Neural cell (in vitro differentiated cells): ENCODE measurements at regions not wholly inside any gene's neighbourhood (a gene's known extent, or its start where the extent isn't known, plus 50 kb on each side); places are given as distances from the start of the nearest gene placed in this dataset.

Experiments used
- H2AFZ ChIP-seq: fragments of 200-600, 300-800 bp; sonication (generic), shearing (Covaris generic); 2 replicates; pipeline ENCODE4 v1.6.0; 2014; ENCODE audit warnings: low read depth, mild to moderate bottlenecking, antibody characterized with exemption, low read length, moderate library complexity
- H3F3A ChIP-seq: fragments of 200-600 bp; shearing (Covaris generic); 2 replicates; pipeline ENCODE4 v1.6.1; 2016; ENCODE audit warnings: mild to moderate bottlenecking, moderate library complexity, mixed read lengths, antibody characterized with exemption, low read length; ENCODE audit not compliant: insufficient read depth, poor library complexity, severe bottlenecking
- H3K27ac ChIP-seq: fragments of 200-600, 300-800 bp; sonication (generic), shearing (Covaris generic); 2 replicates; pipeline ENCODE4 v1.5.1; 2014; ENCODE audit warnings: mild to moderate bottlenecking, low read length, moderate library complexity
- H3K27me3 ChIP-seq: fragments of 300-800, 200-600 bp; sonication (generic), shearing (Covaris generic); 2 replicates; pipeline ENCODE4 v1.6.0; 2014; ENCODE audit warnings: mild to moderate bottlenecking, low read depth, low read length, moderate library complexity; ENCODE audit not compliant: insufficient read depth
- H3K36me3 ChIP-seq: fragments of 300-800, 200-600 bp; sonication (generic), shearing (Covaris generic); 2 replicates; pipeline ENCODE4 v1.5.1; 2014; ENCODE audit warnings: mild to moderate bottlenecking, antibody characterized with exemption, low read length, moderate library complexity; ENCODE audit not compliant: insufficient read depth
- H3K4me2 ChIP-seq: fragments of 300-800, 200-600 bp; sonication (generic), shearing (Covaris generic); 2 replicates; pipeline ENCODE4 v1.6.0; 2014; ENCODE audit warnings: mild to moderate bottlenecking, low read length
- H3K4me3 ChIP-seq: fragments of 300-800, 200-600 bp; sonication (generic), shearing (Covaris generic); 2 replicates; pipeline ENCODE4 v1.5.1; 2014; ENCODE audit warnings: mild to moderate bottlenecking, low read length, moderate library complexity
- H3K79me2 ChIP-seq: fragments of 200-600 bp; shearing (Covaris generic); replicated peaks from 2 replicates; pipeline ENCODE4 v1.6.0; 2014; ENCODE audit warnings: mild to moderate bottlenecking, low read length, moderate library complexity; ENCODE audit not compliant: insufficient read depth
- H3K9ac ChIP-seq: fragments of 300-800, 200-600 bp; sonication (generic), shearing (Covaris generic); 2 replicates; pipeline ENCODE4 v1.6.1; 2016; ENCODE audit warnings: mild to moderate bottlenecking, low read length, mixed read lengths
- H3K9me2 ChIP-seq: fragments of 200-600 bp; shearing (Covaris generic); 2 replicates; pipeline ENCODE4 v1.6.1; 2016; ENCODE audit warnings: mild to moderate bottlenecking, low read length, mixed read lengths; ENCODE audit not compliant: insufficient read depth
- H3K9me3 ChIP-seq: fragments of 200-600, 300-800 bp; sonication (generic), shearing (Covaris generic); 2 replicates; pipeline ENCODE4 v1.6.1; 2016; ENCODE audit warnings: mild to moderate bottlenecking, mixed run types, low read length, moderate library complexity, mixed read lengths
- H4K20me1 ChIP-seq: fragments of 200-600 bp; shearing (Covaris generic); 2 replicates; pipeline ENCODE4 v1.6.1; 2016; ENCODE audit warnings: mild to moderate bottlenecking, mixed run types; ENCODE audit not compliant: insufficient read depth
- EP300 ChIP-seq: fragments of 450-650 bp; conservative IDR thresholded peaks from 2 replicates; pipeline ENCODE4 v1.6.1; 2014; ENCODE audit warnings: antibody characterized with exemption, mild to moderate bottlenecking, moderate library complexity; ENCODE audit not compliant: poor library complexity, severe bottlenecking
- EZH2 ChIP-seq: fragments of 200-600, 300-800 bp; shearing (Covaris generic), sonication (generic); IDR thresholded peaks from 2 replicates; pipeline ENCODE4 v1.6.1; 2014; ENCODE audit warnings: antibody characterized with exemption, low read length, borderline replicate concordance, mild to moderate bottlenecking; ENCODE audit not compliant: insufficient read depth, poor library complexity, severe bottlenecking
- MXI1 ChIP-seq: fragments of 450-650 bp; conservative IDR thresholded peaks from 2 replicates; pipeline ENCODE4 v1.6.1; 2014; ENCODE audit warnings: antibody characterized with exemption, mild to moderate bottlenecking; ENCODE audit not compliant: poor library complexity, severe bottlenecking
- POLR2AphosphoS5 ChIP-seq: IDR thresholded peaks from 2 replicates; pipeline ENCODE4 v1.6.1; 2012
- RAD21 ChIP-seq: fragments of 450-650 bp; conservative IDR thresholded peaks from 2 replicates; pipeline ENCODE4 v1.6.1; 2014; ENCODE audit warnings: antibody characterized with exemption, mild to moderate bottlenecking, moderate library complexity
- SMC3 ChIP-seq: fragments of 450-650 bp; conservative IDR thresholded peaks from 2 replicates; pipeline ENCODE4 v1.6.1; 2014; ENCODE audit warnings: antibody characterized with exemption, mild to moderate bottlenecking, moderate library complexity; ENCODE audit not compliant: poor library complexity
- TAF1 ChIP-seq: IDR thresholded peaks from 2 replicates; pipeline ENCODE4 v1.6.1; 2012; ENCODE audit warnings: low read depth
- TF ChIP-seq, protein P1 (sequence below): IDR thresholded peaks from 2 replicates; pipeline ENCODE4 v1.6.1; 2012; ENCODE audit warnings: borderline replicate concordance
- TF ChIP-seq, protein P2 (sequence below): fragments of 450-650 bp; IDR thresholded peaks from 2 replicates; pipeline ENCODE4 v1.5.1; 2014; ENCODE audit warnings: antibody characterized with exemption, mild to moderate bottlenecking, moderate library complexity; ENCODE audit not compliant: poor library complexity, severe bottlenecking

DNA sequence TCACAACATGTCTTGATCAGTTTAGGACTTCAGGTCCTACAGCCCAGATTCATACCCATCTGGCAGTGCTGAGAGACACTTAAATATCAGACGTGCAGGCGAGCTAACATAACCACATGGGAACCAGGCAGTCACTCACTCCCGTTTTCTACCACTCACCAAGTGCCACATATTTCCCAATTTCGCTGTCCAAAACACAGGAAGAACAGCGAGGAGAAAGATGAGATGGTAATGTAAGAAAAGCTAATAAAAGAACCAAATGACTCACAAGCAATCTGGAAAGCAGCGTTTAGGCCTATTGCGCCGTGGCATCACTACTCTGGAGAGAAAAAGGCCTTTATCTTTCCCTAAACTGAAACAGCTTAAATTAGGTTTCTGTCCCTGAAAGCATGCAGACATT is 647.8 kb upstream of the SLC39A10 start:
- no peak overlapping the region for H3K27ac ChIP-seq
- no peak overlapping the region for H2AFZ ChIP-seq
- H3K9ac ChIP-seq = no peak overlapping the region
- no peaks in the 10 kb centered on the region for H3F3A ChIP-seq
- no peaks in the 10 kb centered on the region for H4K20me1 ChIP-seq
- H3K79me2 ChIP-seq = no peaks in the 10 kb centered on the region
- no peaks in the 10 kb centered on the region for H3K9me2 ChIP-seq
- H3K4me2 ChIP-seq = no peak overlapping the region
- no peak overlapping the region for H3K4me3 ChIP-seq
- H3K36me3 ChIP-seq = no peaks in the 10 kb centered on the region
- H3K27me3 ChIP-seq = no peaks in the 10 kb centered on the region
- H3K9me3 ChIP-seq = no peaks in the 10 kb centered on the region
- no peak for TF ChIP-seq MXI1
- no peak for TF ChIP-seq SMC3
- TF ChIP-seq TAF1 = no peak
- TF ChIP-seq, protein P1, sequence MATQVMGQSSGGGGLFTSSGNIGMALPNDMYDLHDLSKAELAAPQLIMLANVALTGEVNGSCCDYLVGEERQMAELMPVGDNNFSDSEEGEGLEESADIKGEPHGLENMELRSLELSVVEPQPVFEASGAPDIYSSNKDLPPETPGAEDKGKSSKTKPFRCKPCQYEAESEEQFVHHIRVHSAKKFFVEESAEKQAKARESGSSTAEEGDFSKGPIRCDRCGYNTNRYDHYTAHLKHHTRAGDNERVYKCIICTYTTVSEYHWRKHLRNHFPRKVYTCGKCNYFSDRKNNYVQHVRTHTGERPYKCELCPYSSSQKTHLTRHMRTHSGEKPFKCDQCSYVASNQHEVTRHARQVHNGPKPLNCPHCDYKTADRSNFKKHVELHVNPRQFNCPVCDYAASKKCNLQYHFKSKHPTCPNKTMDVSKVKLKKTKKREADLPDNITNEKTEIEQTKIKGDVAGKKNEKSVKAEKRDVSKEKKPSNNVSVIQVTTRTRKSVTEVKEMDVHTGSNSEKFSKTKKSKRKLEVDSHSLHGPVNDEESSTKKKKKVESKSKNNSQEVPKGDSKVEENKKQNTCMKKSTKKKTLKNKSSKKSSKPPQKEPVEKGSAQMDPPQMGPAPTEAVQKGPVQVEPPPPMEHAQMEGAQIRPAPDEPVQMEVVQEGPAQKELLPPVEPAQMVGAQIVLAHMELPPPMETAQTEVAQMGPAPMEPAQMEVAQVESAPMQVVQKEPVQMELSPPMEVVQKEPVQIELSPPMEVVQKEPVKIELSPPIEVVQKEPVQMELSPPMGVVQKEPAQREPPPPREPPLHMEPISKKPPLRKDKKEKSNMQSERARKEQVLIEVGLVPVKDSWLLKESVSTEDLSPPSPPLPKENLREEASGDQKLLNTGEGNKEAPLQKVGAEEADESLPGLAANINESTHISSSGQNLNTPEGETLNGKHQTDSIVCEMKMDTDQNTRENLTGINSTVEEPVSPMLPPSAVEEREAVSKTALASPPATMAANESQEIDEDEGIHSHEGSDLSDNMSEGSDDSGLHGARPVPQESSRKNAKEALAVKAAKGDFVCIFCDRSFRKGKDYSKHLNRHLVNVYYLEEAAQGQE = no peak
- TF ChIP-seq EP300 = no peak
- TF ChIP-seq EZH2 = no peak
- no peak for TF ChIP-seq POLR2AphosphoS5
- TF ChIP-seq RAD21 = no peak
- TF ChIP-seq, protein P2, sequence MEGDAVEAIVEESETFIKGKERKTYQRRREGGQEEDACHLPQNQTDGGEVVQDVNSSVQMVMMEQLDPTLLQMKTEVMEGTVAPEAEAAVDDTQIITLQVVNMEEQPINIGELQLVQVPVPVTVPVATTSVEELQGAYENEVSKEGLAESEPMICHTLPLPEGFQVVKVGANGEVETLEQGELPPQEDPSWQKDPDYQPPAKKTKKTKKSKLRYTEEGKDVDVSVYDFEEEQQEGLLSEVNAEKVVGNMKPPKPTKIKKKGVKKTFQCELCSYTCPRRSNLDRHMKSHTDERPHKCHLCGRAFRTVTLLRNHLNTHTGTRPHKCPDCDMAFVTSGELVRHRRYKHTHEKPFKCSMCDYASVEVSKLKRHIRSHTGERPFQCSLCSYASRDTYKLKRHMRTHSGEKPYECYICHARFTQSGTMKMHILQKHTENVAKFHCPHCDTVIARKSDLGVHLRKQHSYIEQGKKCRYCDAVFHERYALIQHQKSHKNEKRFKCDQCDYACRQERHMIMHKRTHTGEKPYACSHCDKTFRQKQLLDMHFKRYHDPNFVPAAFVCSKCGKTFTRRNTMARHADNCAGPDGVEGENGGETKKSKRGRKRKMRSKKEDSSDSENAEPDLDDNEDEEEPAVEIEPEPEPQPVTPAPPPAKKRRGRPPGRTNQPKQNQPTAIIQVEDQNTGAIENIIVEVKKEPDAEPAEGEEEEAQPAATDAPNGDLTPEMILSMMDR = no peak

GRCh38 chr2:195006856-195007255 is 650.2 kb upstream of the SLC39A10 start:
- Histone ChIP-seq H2AFZ (no peak overlapping the region), H3K79me2 (no peaks in the 10 kb centered on the region), H3K27ac (no peak overlapping the region), H3K4me3 (no peak overlapping the region), H3K9me3 (no peaks in the 10 kb centered on the region), H3K36me3 (no peaks in the 10 kb centered on the region), H4K20me1 (no peaks in the 10 kb centered on the region), H3F3A (no peaks in the 10 kb centered on the region), H3K9me2 (no peaks in the 10 kb centered on the region), H3K4me2 (no peak overlapping the region), H3K27me3 (no peaks in the 10 kb centered on the region), H3K9ac (no peak overlapping the region)
- TF ChIP-seq EZH2 (no peak), EP300 (no peak), SMC3 (no peak), RAD21 (no peak), MXI1 (no peak), POLR2AphosphoS5 (no peak), TAF1 (no peak)
- TF ChIP-seq, protein P2 = no peak
- TF ChIP-seq, protein P1 = no peak
